Pancreas (tissue), 10 donors: ENCODE measurements at regions not wholly inside any gene's neighbourhood (a gene's known extent, or its start where the extent isn't known, plus 50 kb on each side); places are given as distances from the start of the nearest gene placed in this dataset.

Experiments
- ATAC-seq, 4 donors: fragments of 200-7000 bp; cut with Tn5 transposase; one replicate each; pipeline versions ENCODE4 v1.8.0 to v1.9.1; 2020; ENCODE audit warnings: mild to moderate bottlenecking in 4 of 4, moderate library complexity in 4 of 4
- DNase-seq, 6 donors: peaks; one replicate each; pipeline ENCODE4 v3.0.0-alpha.2; 2020
- FAIRE-seq: peaks from 2 replicates; lab custom pipeline; 2012; peaks lifted over from hg19 to GRCh38; lab: Jason Lieb, UNC
- H3K27ac ChIP-seq, 4 donors: fragments of 200-600 bp; sonication (generic); 1 replicate in 3 of 4; 2 replicates in 1 of 4; pipeline versions ENCODE4 v1.5.0 to v1.8.0; 2020
- H3K27me3 ChIP-seq, 4 donors: fragments of 200-600 bp; one replicate each; pipeline ENCODE4 v1.8.0; 2021
- H3K36me3 ChIP-seq, 3 donors: fragments of 200-600 bp; sonication (generic) in 1 of 3; one replicate each; pipeline versions ENCODE4 v1.5.0 to v1.8.0; 2020 to 2021
- H3K4me1 ChIP-seq, 3 donors: fragments of 200-600 bp; one replicate each; pipeline ENCODE4 v1.8.0; 2021
- H3K4me3 ChIP-seq, 4 donors: fragments of 200-600 bp; sonication (generic) in 2 of 4; one replicate each; pipeline versions ENCODE4 v1.5.0 to v1.8.0; 2020 to 2021
- H3K9me3 ChIP-seq, 4 donors: fragments of 200-600 bp; one replicate each; pipeline ENCODE4 v1.8.0; 2021
- WGBS, 2 donors: extraction: QIAGEN DNeasy Blood & Tissue Kit; methylation state at CpG; one replicate each; pipeline ENCODE4 v1.1.7; 2013; 5-methylcytosine and 5-hydroxymethylcytosine counted together
- intact Hi-C, 3 donors: fragments of 100-400 bp; cut with DNase I; formaldehyde crosslinking; loops; one replicate each; pipeline versions ENCODE4 v1.11.1 to v1.14.2; 2022
- TF ChIP-seq, protein P1 (sequence below), 4 donors: fragments of 200-600 bp; sonication (generic) in 3 of 4; IDR thresholded peaks; one replicate each; pipeline versions ENCODE4 v1.5.0 to v1.8.0; 2021; ENCODE audit warnings: antibody characterized with exemption in 4 of 4
- donor health status: healthy with polysubstance abuse.
- donor health status: DM: no; HTN: no; CAD: no; lungs with moderate emphysema.
- donor health status: DM: no; HTN: no; CAD: no.
- donor health status: control.
- donor health status: control.
- donor health status: Bipolar disorder and iron deficiency.
- donor health status: DM: yes; HTN: yes; CAD: no.
- donor health status: DM: no; HTN: no; CAD: no.
- donor health status: DM: no; HTN: no; CAD: no.
- donor health status: DM: yes; HTN: yes; CAD: no.

DNA sequence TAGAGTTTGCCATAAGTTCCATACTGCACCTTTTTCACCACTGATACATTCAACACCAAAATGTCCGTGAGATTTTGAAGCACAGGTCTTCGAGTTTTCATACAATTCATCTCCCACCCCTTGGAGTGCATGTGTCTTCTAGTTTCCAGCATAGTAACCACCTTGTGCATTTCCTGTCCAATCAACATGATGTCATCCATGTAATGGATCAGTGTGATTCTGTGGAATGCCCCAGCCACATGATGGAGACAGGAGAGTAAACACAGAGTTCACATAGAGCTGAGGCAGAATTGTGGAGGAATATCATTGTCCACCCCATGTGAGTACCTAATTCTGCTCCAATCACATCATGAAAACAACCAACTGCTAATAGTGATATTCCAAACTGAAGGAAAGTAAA, 441.5 kb upstream of the CDH6 start:
- TF ChIP-seq, protein P1, sequence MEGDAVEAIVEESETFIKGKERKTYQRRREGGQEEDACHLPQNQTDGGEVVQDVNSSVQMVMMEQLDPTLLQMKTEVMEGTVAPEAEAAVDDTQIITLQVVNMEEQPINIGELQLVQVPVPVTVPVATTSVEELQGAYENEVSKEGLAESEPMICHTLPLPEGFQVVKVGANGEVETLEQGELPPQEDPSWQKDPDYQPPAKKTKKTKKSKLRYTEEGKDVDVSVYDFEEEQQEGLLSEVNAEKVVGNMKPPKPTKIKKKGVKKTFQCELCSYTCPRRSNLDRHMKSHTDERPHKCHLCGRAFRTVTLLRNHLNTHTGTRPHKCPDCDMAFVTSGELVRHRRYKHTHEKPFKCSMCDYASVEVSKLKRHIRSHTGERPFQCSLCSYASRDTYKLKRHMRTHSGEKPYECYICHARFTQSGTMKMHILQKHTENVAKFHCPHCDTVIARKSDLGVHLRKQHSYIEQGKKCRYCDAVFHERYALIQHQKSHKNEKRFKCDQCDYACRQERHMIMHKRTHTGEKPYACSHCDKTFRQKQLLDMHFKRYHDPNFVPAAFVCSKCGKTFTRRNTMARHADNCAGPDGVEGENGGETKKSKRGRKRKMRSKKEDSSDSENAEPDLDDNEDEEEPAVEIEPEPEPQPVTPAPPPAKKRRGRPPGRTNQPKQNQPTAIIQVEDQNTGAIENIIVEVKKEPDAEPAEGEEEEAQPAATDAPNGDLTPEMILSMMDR (IDR thresholded peaks at IDR 0.05): no peak
- ATAC-seq: no peak
- WGBS, 2 donors: 41 to 50% methylated on average over 2 of the region's 2 CpGs
- Histone ChIP-seq H3K27ac (no peak overlapping the region), H3K9me3 (no peaks in the 10 kb centered on the region), H3K4me3 (no peak overlapping the region), H3K27me3 (no peaks in the 10 kb centered on the region), H3K36me3 (no peaks in the 10 kb centered on the region), H3K4me1 (no peaks in the 10 kb centered on the region)
- intact Hi-C loops: no loop called here
- DNase-seq: no peak
- FAIRE-seq: no peak

DNA sequence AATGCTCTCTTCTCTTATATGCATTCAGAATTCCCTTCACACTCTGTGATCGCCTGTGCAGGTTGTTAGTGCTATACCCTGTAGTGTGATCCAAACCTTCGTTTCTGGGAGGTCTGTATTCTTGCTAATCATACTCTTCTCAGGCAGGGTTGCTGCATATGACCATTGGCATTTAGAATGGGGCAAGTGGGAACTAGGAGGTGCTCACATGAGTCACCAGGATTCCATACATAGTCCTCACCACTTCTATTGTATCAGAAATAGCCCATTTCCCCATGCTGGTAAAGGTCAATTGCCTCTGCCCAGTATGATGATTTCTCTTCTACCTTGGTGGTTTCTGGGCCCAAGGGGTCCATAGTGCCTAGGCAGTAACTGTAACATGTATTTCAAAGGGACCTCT, 443.5 kb upstream of the CDH6 start:
- Histone ChIP-seq H3K36me3 (no peaks in the 10 kb centered on the region), H3K27me3 (no peaks in the 10 kb centered on the region), H3K9me3 (no peaks in the 10 kb centered on the region), H3K4me3 (no peak overlapping the region), H3K4me1 (no peaks in the 10 kb centered on the region), H3K27ac (no peak overlapping the region)
- DNase-seq: no peak
- ATAC-seq: no peak
- FAIRE-seq: no peak
- intact Hi-C loops: no loop called here
- TF ChIP-seq, protein P1 (IDR thresholded peaks at IDR 0.05): no peak
- WGBS, 2 donors: 55 to 69% methylated on average over 2 of the region's 2 CpGs

DNA sequence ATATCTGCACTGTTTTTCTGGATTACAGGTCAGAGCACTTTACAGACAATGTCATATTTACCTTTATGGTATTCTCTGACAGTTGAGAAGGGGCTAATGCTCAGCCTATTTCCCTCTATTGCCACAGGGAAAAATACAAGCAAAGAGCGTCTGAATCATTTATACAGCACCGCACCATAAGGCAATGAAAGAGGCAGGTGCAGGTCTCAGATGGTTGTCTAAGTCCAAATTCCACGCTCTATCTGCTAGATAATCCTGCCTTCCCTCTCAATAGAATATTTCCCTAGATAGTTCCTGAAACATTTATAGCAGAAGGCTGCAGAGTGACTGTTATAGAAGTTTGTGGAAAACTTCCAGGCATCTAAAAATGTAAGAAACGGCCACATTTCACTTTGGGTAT, 446.1 kb upstream of the CDH6 start:
- TF ChIP-seq, protein P1 (IDR thresholded peaks at IDR 0.05): no peak
- WGBS, 2 donors: 56 to 62% methylated on average over 4 of the region's 4 CpGs
- Histone ChIP-seq H3K4me3 (no peak overlapping the region), H3K27me3 (no peaks in the 10 kb centered on the region), H3K27ac (no peak overlapping the region), H3K9me3 (no peaks in the 10 kb centered on the region), H3K4me1 (no peaks in the 10 kb centered on the region), H3K36me3 (no peaks in the 10 kb centered on the region)
- DNase-seq (no peak), FAIRE-seq (no peak), ATAC-seq (no peak)
- intact Hi-C loops: no loop called here

DNA sequence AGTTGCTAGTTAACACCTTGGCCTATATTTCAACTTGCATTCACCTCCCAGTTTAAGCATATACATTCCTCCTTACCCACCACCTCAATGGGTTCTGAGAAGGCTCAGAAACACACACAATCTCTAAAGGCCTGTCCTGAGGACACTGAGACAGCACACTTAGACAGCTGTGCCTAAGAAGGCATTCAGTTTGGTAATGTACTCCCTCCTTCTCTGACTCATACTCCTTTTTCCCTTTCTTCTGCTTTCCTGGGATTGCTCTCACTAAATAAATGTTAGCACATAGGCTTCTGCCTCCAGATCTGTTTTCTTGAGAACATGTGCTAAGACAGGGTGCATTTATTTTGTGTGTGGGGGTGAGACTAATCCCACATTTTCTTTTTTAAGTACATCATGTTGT, 456.8 kb upstream of the CDH6 start:
- DNase-seq: no peak
- Histone ChIP-seq H3K27ac (no peak overlapping the region), H3K9me3 (no peaks in the 10 kb centered on the region), H3K27me3 (no peaks in the 10 kb centered on the region), H3K4me3 (no peak overlapping the region), H3K36me3 (no peaks in the 10 kb centered on the region), H3K4me1 (no peaks in the 10 kb centered on the region)
- peak in 1 of 4 donors; percentile 27 for ATAC-seq
- TF ChIP-seq, protein P1 (IDR thresholded peaks at IDR 0.05): no peak
- FAIRE-seq: no peak
- intact Hi-C loops: no loop called here

DNA sequence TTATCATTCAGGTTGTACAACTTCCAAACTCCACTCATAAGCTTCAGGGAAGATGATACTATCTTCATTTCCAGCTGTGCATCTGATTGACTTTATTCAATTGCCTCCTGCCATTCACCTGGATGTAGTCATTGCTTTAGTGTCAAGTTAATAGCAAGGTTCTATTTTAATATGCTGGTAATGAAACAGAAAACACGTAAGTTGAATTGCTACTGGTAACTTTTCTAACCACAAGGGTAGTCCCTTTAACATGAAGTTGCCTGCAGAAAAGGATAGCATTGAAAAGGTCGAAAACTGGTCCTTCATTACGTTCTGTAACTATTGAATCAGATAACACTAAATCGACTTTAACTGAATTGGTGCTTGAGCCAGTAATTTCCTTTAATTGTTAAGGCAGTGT, 459.4 kb upstream of the CDH6 start:
- no peak for DNase-seq
- WGBS, 2 donors: 65% methylated on average over 4 of the region's 4 CpGs
- TF ChIP-seq, protein P1 (IDR thresholded peaks at IDR 0.05): no peak
- FAIRE-seq: no peak
- no peaks in the 10 kb centered on the region for H3K4me1 ChIP-seq
- intact Hi-C loops: no loop called here
- ATAC-seq: no peak
- no peak overlapping the region for H3K4me3 ChIP-seq
- H3K27me3 ChIP-seq: no peaks in the 10 kb centered on the region
- no peaks in the 10 kb centered on the region for H3K9me3 ChIP-seq
- H3K27ac ChIP-seq: no peak overlapping the region
- no peaks in the 10 kb centered on the region for H3K36me3 ChIP-seq
